PC-9 (cell line): ENCODE measurements at regions not wholly inside any gene's neighbourhood (a gene's known extent, or its start where the extent isn't known, plus 50 kb on each side); places are given as distances from the start of the nearest gene placed in this dataset.

Experiments
- BruUV-seq: library from RNA; stranded (reverse); fragments of 400-500 nt; replicated peaks from 2 replicates; lab custom pipeline; 2021; lab: Mats Ljungman, UMichigan
- CTCF ChIA-PET: fragments of 300-600 bp; sonication (Branson Sonifier 250); formaldehyde crosslinking; loops from one replicate; lab custom pipeline; 2022; ENCODE audit warnings: antibody characterized with exemption; lab: Charles Lee
- POLR2A ChIA-PET: fragments of 300-600 bp; sonication (Branson Sonifier 250); formaldehyde crosslinking; loops from one replicate; lab custom pipeline; 2022; ENCODE audit warnings: antibody characterized with exemption; ENCODE audit not compliant: unreplicated experiment; lab: Charles Lee
- DNase-seq, 2 experiments: peaks; one replicate each; pipeline versions ENCODE4 v3.0.0 to v3.0.0-alpha.2; 2015 to 2022; ENCODE audit warnings: mixed read lengths in 1 of 2
- H2AFZ ChIP-seq: fragments of 200-600 bp; sonication (generic); 2 replicates; pipeline ENCODE4 v1.8.1; 2017; ENCODE audit warnings: antibody characterized with exemption
- H3F3A ChIP-seq: fragments of 200-600 bp; sonication (generic); 2 replicates; pipeline ENCODE4 v1.8.1; 2017; ENCODE audit warnings: antibody characterized with exemption, mild to moderate bottlenecking, low read depth; ENCODE audit not compliant: insufficient read depth
- H3K27ac ChIP-seq: fragments of 200-600 bp; sonication (generic); 2 replicates; pipeline ENCODE4 v1.6.1; 2016; ENCODE audit warnings: mixed run types
- H3K27me3 ChIP-seq: fragments of 200-600 bp; sonication (generic); 2 replicates; pipeline ENCODE4 v1.6.1; 2016; ENCODE audit warnings: low read depth, mixed run types; ENCODE audit not compliant: insufficient read depth
- H3K36me3 ChIP-seq: fragments of 200-600 bp; sonication (generic); 2 replicates; pipeline ENCODE4 v1.6.1; 2016; ENCODE audit warnings: low read depth, mixed run types
- H3K4me1 ChIP-seq: fragments of 200-600 bp; sonication (generic); replicated peaks from 2 replicates; pipeline ENCODE4 v1.6.1; 2016; ENCODE audit warnings: mixed run types; ENCODE audit not compliant: insufficient read depth
- H3K4me2 ChIP-seq: fragments of 200-600 bp; sonication (generic); 2 replicates; pipeline ENCODE4 v1.6.1; 2017; ENCODE audit warnings: mixed run types
- H3K4me3 ChIP-seq: fragments of 200-600 bp; sonication (generic); 2 replicates; pipeline ENCODE4 v1.6.1; 2016; ENCODE audit warnings: mixed run types
- H3K79me2 ChIP-seq: fragments of 200-600 bp; sonication (generic); 2 replicates; pipeline ENCODE4 v1.6.1; 2017; ENCODE audit warnings: low read depth, mixed run types
- H3K9me2 ChIP-seq: fragments of 200-600 bp; sonication (generic); 2 replicates; pipeline ENCODE4 v1.8.1; 2017; ENCODE audit warnings: mild to moderate bottlenecking; ENCODE audit not compliant: insufficient read depth
- H3K9me3 ChIP-seq: fragments of 200-600 bp; sonication (generic); 2 replicates; pipeline ENCODE4 v1.8.1; 2016; ENCODE audit warnings: low read depth; ENCODE audit not compliant: insufficient read depth
- H4K20me1 ChIP-seq: fragments of 200-600 bp; sonication (generic); 2 replicates; pipeline ENCODE4 v1.8.1; 2017; ENCODE audit not compliant: insufficient read depth
- EZH2 ChIP-seq: fragments of 200-600 bp; sonication (generic); IDR thresholded peaks from 2 replicates; pipeline ENCODE4 v1.8.0; 2017; ENCODE audit warnings: antibody characterized with exemption, low read depth
- intact Hi-C: fragments of 100-400 bp; cut with micrococcal nuclease; formaldehyde crosslinking; loops from one replicate; pipeline ENCODE4 v1.10.0; 2022; ENCODE audit not compliant: unreplicated experiment
- TF ChIP-seq, protein P1 (sequence below): fragments of 200-600 bp; sonication (generic); conservative IDR thresholded peaks from 2 replicates; pipeline ENCODE4 v1.6.1; 2017; ENCODE audit warnings: mixed run types, antibody characterized with exemption, mild to moderate bottlenecking, moderate library complexity

DNA sequence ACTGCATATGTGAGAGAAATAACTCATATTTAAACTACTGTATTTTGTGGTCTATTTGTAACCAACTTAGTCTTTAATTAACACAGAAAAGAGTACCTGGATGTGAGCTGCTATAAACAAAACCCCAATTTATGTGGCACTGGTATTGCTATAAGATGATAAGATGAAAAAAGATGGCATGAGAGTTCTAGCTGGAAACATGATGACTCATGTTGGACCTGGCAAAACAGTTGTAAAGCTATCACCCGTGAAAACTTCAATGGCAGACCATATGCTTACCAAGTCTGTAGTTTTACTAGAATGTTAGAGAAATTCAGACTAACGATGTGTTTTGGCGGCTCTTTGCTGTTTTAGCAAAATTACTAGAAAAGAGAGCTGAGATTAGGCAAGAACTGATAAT is 69.6 kb upstream of the PCDH9 start:
- H3K4me2 ChIP-seq, result no peak overlapping the region
- CTCF ChIA-PET, result no interaction called here

DNA sequence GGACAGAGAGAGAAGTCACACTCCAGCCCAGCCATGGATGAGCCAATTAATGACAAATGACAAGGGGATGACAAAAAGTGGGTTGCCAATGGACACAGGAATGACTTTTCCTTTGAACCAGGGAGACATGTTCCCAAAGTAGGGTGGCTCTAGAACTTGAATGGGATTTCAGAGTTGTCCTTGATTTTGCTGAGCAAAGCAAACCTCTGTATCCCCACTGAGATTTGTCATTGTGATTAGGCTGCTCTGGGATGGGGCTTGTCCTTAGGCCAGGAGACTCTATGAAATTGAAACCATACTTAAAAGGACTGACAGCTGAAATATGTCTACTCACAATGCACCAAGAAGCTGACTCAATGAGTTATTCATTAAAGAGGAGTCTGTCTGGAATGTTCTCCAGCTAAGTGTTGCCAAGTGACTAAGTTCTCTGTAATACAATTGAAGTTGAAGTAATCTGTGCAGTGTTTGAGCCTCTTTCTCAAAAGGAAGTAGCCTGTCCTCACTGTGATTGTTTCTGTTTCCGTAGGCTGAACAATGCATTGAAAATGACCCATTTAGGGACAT is 69.0 kb upstream of the PCDH9 start:
- no peaks in the 10 kb centered on the region for H3K27me3 ChIP-seq
- H3K9me2 ChIP-seq, result no peaks in the 10 kb centered on the region
- TF ChIP-seq, protein P1, sequence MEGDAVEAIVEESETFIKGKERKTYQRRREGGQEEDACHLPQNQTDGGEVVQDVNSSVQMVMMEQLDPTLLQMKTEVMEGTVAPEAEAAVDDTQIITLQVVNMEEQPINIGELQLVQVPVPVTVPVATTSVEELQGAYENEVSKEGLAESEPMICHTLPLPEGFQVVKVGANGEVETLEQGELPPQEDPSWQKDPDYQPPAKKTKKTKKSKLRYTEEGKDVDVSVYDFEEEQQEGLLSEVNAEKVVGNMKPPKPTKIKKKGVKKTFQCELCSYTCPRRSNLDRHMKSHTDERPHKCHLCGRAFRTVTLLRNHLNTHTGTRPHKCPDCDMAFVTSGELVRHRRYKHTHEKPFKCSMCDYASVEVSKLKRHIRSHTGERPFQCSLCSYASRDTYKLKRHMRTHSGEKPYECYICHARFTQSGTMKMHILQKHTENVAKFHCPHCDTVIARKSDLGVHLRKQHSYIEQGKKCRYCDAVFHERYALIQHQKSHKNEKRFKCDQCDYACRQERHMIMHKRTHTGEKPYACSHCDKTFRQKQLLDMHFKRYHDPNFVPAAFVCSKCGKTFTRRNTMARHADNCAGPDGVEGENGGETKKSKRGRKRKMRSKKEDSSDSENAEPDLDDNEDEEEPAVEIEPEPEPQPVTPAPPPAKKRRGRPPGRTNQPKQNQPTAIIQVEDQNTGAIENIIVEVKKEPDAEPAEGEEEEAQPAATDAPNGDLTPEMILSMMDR, result no peak
- no peak for TF ChIP-seq EZH2
- no peaks in the 10 kb centered on the region; the same call in 1 of the 2 replicates for H3K9me3 ChIP-seq
- no peaks in the 10 kb centered on the region for H3K4me1 ChIP-seq
- no peak overlapping the region for H3K4me3 ChIP-seq
- H2AFZ ChIP-seq, result no peak overlapping the region
- H3K79me2 ChIP-seq, result no peaks in the 10 kb centered on the region
- ChIA-PET CTCF (no interaction called here), POLR2A (no interaction called here)
- intact Hi-C loops, result no loop called here
- DNase-seq, result peak in 1 of 2 experiments; percentile 37
- H3F3A ChIP-seq, result no peaks in the 10 kb centered on the region
- H3K4me2 ChIP-seq, result no peak overlapping the region
- H3K36me3 ChIP-seq, result no peaks in the 10 kb centered on the region
- BruUV-seq, result no TSS peak
- no peak overlapping the region for H3K27ac ChIP-seq
- no peaks in the 10 kb centered on the region for H4K20me1 ChIP-seq

More for the DNA sequence above, 69.6 kb upstream of the PCDH9 start:
- Histone ChIP-seq H2AFZ (no peak overlapping the region), H3K27ac (no peak overlapping the region), H3K27me3 (no peaks in the 10 kb centered on the region), H4K20me1 (no peaks in the 10 kb centered on the region), H3K36me3 (no peaks in the 10 kb centered on the region), H3F3A (no peaks in the 10 kb centered on the region), H3K9me3 (no peaks in the 10 kb centered on the region; the same call in 1 of the 2 replicates), H3K79me2 (no peaks in the 10 kb centered on the region), H3K9me2 (no peaks in the 10 kb centered on the region), H3K4me1 (no peaks in the 10 kb centered on the region), H3K4me3 (no peak overlapping the region)
- intact Hi-C loops, result loop anchor here (10.0 kb wide), 1 partner anchor 955 kb away; no protein-coding TSS in a partner anchor
- no peak for DNase-seq
- no TSS peak for BruUV-seq
- TF ChIP-seq, protein P1, result no peak
- TF ChIP-seq EZH2, result no peak
- POLR2A ChIA-PET, result no interaction called here

DNA sequence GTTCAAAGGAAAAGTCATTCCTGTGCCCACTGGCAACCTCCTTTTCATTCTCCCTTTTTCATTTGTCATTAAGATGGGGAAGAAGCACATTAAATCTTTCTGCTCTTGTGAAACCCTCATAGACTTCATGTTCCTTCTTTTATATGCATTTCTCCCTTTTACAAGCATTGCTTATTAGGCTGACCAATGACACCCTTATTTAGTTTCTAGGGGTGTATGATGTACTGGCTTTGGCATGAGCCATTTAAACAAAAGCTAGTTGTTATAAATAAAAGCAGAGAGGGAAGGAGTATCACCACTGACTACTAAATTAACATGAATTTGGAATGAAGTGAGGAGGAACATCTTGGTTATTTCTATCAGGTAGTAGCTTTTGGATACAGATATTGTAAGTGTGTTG is 68.2 kb upstream of the PCDH9 start:
- H3K4me1 ChIP-seq, result no peaks in the 10 kb centered on the region
- no peak overlapping the region for H3K27ac ChIP-seq
- no peaks in the 10 kb centered on the region; the same call in 1 of the 2 replicates for H3K9me3 ChIP-seq
- no peak for DNase-seq
- no peaks in the 10 kb centered on the region for H3K9me2 ChIP-seq
- H3K36me3 ChIP-seq, result no peaks in the 10 kb centered on the region
- H3K4me3 ChIP-seq, result no peak overlapping the region
- POLR2A ChIA-PET, result no interaction called here
- intact Hi-C loops, result no loop called here
- BruUV-seq, result no TSS peak
- H4K20me1 ChIP-seq, result no peaks in the 10 kb centered on the region
- no peaks in the 10 kb centered on the region for H3F3A ChIP-seq
- H3K79me2 ChIP-seq, result no peaks in the 10 kb centered on the region
- H2AFZ ChIP-seq, result no peak overlapping the region
- H3K4me2 ChIP-seq, result no peak overlapping the region
- no peaks in the 10 kb centered on the region for H3K27me3 ChIP-seq
- TF ChIP-seq, protein P1, result no peak
- no peak for TF ChIP-seq EZH2
- CTCF ChIA-PET, result interaction anchor here (0.5 kb wide), 1 partner anchor 1924 kb away, joined by 4 read pairs; no protein-coding TSS in a partner anchor
